HG03135 (cell line): ENCODE measurements at regions not wholly inside any gene's neighbourhood (a gene's known extent, or its start where the extent isn't known, plus 50 kb on each side); places are given as distances from the start of the nearest gene placed in this dataset.
"Not testable (repeated sequence)": the region's sequence is repeated elsewhere in the genome, so short reads cannot be mapped to it uniquely, and the experiment has no call there.

Experiments
- ATAC-seq: cut with Tn5 transposase; IDR thresholded peaks from one replicate; pipeline ENCODE4 v1.9.1; 2021; ENCODE audit warnings: mild to moderate bottlenecking, moderate library complexity; ENCODE audit not compliant: unreplicated experiment

DNA sequence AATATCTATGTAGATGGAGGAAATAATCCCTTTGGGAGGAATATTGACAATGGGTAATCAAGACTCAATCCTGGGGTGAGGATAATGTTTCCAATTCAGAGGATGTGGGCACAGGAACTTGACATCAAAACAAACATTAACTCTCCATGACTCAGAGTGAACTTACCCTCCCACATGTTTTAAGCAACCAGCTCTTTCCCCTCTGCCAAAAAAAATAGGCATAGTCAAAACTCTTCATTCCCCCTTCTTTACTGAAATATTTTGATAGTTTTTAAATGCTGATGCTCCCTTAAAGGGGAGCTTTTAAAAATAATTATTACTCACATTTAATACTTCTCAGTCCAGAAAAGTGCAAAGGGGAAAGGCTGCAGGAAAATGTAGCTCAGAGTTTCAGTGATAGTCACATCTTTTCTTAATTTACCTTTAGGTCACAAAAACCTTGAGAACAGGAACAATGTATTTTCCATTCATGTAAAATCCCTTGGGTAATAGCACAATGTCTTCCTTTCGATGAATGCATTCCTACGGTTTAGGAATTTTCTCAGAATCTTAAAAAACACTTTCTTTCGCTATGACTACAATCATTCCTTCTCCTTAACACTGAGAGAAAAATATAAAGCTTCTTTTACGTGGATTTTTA, 298.4 kb upstream of the GRAMD2B start:
- no peak for ATAC-seq

DNA sequence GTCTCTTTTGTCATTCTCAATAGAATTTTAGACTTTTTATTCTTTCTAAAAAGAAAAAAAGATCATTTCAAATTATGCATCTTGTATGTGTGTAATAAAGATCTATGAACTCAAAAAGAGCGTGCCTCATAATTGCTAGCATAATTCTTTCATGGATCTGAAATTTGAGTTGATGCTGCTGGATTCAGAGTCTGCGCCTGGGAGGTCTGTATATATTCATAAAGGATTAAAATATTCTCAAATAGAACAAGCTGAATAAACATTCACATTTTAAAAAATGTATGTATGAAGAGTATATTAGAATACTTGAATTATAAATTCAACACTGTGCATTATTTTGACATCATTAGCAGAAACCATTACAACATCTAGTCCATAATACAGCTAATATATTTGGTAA, 297.8 kb upstream of the GRAMD2B start:
- ATAC-seq: no peak

DNA sequence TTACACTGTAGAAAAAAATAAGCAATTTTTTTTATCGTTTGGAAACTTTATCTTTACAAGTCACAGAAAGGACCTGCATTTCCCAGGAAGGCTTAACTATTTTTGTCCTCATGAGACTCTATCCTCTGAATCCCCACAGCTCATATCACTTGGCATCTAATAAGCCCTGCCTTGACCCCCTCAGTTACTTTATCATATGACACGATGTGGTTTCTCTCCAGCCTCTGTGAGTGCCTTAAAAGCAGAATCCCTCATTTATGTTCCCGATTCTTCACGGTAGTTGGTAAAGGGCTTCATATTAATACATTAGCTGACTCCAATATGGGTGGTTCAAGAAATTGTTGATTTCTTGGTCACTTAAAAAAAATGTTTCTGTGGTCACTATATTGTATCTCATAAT, 296.6 kb upstream of the GRAMD2B start:
- ATAC-seq: no peak

DNA sequence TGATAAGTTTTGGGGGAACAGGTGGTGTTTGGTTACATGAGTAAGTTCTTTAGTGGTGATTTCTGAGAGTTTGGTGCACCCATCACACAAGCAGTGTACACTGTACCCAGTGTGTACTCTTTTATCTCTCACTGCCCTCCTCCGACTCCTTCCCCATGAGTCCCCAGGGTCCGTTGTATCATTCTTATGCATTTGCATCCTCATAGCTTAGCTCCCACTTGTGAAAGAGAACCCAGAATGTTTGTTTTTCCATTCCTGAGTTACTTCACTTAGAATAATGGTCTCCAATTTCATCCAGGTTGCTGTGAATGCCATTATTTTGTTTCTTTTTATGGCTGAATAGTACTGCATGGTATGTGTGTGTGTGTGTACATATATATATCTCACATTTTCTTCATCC, 295.8 kb upstream of the GRAMD2B start:
- ATAC-seq: not testable (repeated sequence)

DNA sequence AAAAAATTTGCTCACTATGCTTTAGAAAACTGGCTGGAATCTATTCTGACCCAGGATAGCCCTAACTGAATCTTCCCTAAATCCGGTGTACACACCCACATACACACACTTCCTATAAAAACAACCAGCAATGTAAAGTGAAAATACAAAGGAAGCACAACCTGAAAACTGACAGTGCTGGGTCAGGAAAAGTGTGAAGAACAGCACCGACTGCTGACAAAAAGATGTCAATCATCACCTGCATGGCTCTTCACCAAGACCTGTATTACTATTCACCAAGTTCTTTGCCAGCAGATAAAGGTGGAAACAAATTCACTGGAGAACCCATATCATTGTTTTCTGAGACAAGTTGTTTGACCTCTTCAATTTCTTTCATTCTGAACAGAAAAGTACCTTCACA, 293.8 kb upstream of the GRAMD2B start:
- no peak for ATAC-seq

DNA sequence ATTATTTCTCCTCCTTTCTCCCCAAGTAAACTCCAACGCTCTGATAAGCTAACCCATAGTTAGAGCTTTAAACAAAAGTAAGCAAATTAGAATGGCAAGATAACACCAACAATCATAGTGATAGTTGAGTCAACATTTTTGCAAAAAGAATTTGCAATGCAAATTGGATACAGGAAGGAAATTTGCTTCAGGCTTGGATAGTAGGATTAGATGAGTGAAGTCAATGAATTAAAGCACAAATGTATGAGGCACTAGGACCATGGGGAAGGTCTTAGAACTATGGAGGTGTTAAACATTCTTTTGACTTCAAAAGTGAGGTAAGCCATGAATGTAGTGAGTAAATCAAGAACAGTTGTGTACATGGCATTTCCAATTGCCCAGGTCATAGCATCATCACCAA, 289.8 kb upstream of the GRAMD2B start:
- no peak for ATAC-seq

DNA sequence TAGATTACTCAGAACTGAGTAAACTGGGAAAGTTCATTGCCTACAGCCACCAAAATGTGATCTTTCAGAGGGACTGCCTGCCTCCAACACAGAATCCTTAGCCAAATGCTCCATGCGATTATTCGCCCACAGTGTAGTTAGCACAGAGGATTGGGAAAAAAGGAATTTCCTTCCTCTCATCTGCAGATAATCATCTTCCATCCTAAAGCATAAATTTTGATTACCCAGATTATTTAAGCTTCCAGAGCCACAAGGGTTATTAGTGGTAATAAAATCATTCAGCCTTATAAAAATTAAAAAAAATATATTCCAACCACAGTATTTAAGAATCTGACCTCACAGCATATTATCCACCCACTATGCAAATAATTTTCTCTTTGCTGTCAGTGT, 285.3 kb upstream of the GRAMD2B start:
- ATAC-seq: no peak

DNA sequence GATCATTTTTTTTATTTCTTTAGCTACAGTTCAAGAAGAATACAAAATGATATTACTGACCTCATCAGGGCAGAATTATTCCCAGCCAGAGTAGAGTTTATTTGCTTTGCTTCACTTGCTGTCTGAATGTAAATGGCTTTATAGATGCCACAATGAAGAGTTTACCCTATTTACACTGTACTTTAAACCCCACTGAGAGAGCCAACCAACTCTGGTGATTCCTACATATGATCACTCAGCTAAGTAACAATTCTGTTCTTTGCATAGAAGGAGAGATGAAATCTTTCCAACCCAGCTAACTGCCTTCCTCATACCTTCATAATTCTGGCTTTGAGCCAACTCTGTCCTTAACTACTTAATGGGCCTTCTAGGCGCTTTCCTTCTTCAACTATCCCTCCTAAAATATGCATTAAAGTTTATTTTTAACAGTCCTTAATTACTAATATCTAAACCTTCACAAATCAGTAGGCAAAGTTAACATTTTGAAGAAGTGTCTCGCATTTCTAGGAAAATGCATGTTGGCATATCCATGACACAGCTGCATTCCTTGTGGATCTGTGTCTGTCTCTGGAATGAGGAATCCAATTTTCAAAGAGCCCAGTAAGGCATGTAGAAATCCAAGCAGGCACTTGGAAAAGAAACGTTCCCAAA, 284.8 kb upstream of the GRAMD2B start:
- ATAC-seq: no peak

DNA sequence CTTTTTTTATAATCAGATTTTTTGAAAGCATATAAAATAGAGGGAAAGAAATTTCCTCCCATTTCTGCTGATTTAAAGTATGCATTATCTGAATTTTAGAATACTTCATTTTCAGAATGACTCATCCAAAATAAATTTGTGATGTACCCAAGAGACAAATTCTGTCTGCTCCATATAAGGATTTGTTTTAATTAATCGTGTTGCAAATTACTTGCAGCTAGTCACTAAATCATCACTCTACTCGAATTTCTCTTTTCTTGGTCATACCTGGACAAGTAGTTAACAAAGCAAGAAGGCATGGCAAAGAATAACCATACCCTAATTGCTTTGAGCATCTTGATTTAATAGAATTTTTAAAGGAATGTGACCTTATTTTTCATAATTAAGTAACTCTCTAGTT, 284.1 kb upstream of the GRAMD2B start:
- no peak for ATAC-seq

DNA sequence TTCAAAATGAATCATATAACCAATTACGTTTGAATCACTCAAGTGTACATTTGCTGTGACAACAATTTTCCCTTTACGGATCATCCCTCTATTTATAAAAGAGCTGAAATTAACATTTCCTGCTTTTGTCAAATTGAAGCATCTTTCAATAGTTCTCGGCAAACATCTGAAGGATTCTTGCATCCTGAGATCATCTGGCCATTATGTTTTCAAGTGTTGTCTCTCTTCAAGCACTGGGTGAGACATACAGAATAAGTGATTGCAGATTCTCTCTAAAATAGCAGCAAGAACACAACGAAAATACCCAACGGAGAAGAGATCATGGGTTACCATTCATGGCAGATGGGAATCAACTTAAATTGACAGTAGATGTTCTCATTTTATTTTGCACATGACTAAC, 283.4 kb upstream of the GRAMD2B start:
- no peak for ATAC-seq

DNA sequence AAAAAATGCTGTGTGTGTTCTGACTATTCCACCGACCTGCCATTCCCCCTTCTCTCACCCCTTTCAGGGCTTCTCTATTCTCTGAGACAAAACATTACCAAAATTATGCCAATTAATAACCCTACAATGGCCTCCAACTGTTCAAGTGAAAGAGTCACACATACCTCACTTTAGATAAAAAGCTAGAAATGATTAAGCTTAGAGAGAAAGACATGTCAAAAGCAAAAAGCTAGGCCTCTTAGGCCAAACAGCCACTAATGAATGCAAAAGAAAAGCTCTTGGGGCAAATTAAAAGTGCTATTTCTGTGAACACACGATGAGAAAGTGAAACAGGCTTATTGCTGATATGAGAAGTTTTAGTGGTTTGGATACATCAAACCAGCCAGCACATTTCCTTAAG, 279.6 kb upstream of the GRAMD2B start:
- ATAC-seq: no peak

DNA sequence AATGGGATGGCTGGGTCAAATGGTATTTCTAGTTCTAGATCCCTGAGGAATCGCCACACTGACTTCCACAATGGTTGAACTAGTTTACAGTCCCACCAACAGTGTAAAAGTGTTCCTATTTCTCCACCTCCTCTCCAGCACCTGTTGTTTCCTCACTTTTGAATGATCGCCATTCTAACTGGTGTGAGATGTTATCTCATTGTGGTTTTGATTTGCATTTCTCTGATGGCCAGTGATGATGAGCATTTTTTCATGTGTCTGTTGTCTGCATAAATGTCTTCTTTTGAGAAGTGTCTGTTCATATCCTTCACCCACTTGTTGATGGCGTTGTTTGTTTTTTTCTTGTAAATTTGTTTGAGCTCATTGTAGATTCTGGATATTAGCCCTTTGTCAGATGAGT, 272.9 kb upstream of the GRAMD2B start:
- not testable (repeated sequence) for ATAC-seq

DNA sequence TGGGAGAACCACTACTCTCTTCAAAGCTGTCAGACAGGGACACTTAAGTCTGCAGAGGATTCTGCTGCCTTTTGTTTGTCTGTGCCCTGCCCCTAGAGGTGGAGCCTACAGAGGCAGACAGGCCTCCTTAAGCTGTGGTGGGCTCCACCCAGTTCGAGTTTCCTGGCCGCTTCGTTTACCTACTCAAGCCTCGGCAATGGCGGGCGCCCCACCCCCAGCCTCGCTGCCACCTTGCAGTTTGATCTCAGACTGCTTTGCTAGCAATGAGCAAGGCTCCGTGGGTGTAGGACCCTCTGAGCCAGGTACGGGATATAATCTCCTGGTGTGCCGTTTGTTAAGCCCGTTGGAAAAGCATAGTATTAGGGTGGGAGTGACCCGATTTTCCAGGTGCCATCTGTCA, 267.9 kb upstream of the GRAMD2B start:
- ATAC-seq: not testable (repeated sequence)

DNA sequence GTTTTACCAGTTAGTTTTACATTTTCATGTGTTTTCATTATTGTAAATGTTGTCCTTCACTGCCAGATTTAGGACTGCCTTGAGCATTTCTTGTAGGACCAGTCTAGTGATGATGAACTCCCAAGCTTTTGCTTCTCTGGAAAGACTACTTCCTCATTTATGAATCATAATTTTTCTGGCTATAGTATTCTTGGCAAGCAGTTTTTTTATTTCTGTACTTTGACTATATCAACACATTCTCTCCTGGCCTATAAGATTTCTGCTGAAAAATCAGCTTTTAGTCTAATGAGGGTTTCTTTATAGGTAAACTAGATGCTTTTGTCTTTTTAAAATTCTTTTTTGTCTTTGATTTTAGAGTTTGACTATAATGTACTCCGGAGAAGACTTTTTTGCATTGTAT, 256.8 kb upstream of the GRAMD2B start:
- ATAC-seq: no peak

DNA sequence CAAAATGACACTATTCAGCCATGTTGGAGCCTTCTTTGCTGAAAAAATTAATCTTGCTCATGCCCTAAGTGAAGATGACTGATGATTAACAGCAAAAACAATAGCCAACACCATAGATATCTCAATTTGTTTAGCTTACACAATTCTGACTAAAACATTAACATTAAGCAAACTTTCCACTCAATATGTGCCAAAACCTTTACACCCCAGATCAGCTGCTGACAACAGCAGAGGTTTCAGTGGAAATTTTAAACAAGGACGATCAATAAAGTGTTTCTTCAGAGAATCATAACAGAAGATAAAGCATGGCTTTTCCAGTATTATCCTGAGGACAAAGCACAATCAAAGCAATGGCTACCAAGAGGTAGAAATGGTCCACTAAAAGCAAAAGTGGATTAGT, 254.4 kb upstream of the GRAMD2B start:
- ATAC-seq: no peak

DNA sequence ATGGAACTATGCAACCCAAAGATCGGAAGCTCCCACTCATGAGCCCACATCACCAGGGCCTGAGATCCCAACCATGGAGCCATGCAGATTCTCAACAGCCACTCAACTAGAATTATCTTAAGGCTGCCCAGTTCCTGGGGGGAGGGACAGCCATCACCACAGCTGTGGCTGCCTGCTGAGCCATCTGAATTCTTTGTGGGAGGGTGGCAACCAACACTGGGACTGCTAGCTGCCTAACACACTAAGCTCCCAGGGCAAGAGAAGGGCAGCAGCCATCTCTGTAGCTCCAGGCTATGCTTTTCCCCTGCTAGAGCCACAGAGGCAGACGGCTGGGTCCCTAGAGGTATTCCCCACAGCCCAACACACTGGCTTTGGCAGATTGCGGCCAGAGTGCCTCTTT, 251.3 kb upstream of the GRAMD2B start:
- no peak for ATAC-seq

DNA sequence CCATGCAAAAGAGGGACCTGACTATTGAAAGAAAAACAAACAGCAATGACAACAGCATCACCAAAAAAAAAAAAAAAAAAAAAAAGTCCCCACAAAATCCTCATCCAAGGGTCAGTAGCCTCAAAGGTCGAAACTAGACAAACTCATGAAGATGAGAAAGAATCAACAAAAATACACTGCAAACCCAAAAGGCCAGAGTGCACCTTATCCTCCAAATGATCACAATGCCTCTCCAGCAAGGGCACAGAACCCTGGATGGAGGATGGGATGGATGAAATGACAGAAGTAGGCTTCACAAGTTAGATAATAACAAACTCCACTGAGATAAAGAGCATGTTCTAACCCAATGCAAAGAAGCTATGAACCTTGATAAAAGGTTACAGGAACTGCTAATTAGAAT, 250.4 kb upstream of the GRAMD2B start:
- ATAC-seq: no peak

DNA sequence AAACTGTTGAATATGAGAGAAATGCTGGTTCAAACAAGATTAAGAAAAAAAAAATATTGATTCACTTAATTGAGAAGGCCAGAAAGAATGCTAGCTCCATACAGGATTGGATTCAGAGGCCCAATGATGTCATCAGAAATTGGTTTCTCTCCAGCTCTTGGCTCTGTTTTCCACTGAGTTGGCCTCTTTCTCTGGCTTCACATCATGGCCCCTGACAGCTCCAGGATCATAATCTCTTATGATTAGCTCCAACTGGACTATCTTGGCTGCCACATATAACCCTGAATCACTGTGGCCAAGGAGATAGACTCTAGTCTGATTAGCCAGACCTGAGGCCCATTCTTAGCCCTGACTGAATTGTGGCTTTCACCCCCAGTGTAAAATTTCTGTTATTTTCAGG, 244.7 kb upstream of the GRAMD2B start:
- ATAC-seq: no peak

DNA sequence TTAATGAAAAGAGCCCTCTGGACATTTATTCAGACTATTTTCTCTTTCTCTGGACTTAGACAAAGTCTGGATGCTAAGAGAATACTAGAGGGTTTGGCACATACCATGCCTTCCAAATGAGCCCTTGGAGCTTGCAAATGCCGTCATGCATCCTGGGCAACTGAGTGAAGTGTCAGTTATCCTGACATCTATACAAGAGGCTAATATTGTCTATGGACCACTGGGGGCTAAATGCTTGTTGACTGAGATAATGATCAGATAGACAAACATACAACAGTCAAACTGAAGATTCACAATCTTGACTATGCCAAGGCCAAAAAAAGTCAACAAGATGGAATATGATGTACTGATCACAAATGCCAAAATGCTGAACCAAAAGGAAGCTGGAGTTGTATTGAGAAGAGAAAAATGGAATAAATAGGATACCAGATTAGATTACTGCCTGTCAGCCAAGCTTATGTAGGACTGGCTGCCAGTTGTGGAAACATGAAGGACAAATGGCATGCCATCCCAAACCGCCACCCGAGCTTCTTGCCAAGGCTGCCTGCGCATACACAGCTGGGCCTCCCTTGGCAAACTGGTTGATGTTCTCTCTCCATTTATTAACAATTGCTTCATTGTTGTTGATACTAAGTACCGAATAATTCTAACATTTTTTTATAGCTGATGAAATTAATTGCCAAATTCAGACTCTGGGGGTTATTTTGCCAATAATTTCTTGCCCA, 240.1 kb upstream of the GRAMD2B start:
- no peak for ATAC-seq

DNA sequence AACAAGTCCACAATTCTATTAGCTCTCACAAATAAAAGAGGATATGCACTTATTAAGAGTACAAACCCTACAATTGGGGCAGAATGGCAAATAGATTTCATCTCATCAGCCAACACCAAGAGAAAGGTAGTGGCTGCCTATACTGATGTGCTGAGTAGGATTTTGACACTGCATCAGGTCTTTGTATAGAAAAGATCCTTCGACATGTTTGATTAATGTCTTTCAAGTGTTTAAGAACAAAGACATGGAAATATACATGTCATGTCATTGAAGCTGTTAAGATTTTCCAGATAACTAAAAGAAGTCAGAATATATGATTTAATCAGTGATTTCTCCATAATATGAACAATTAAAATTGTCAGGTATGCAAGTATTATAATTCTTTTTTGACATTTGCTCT, 238.7 kb upstream of the GRAMD2B start:
- no peak for ATAC-seq

DNA sequence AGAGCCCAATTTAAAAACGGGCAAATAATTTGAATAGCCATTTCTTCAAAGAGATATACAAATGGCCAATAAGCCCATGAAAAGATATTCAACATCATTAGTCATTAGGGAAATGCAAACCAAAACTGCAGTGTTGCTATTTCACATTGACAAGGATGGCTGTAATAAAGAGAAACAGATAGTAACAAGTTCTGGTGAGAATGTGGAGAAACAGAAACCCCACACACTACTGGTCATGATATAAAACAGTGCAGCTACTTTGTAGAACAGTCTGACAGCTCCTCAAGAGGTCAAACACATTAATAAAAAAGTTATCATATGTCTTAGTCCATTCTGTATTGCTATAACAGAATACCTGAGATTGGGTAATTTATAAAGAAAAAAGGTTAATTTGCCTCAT, 237.0 kb upstream of the GRAMD2B start:
- ATAC-seq: no peak

DNA sequence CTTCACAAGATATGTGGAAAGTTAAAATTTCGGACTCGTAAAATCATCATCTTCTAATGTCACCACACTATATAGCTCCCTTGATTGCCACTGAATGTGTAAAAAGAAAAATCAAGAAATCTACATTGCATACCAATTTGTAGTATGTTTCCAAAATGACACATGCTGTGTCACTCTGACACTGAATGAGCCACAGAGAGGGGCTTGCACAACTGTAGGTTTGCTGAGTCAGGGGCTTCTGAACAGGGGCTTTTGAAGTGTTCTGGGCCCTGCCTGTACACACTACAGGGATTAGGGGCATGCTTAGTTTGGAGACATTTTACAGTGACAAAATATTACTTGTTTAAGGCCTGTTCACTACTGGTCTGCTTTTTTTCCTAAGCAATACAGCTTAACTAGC, 234.4 kb upstream of the GRAMD2B start:
- ATAC-seq: no peak
